H9 (cell line): ENCODE measurements at regions not wholly inside any gene's neighbourhood (a gene's known extent, or its start where the extent isn't known, plus 50 kb on each side); places are given as distances from the start of the nearest gene placed in this dataset.

Source experiments
- DNase-seq: peaks from one replicate; pipeline ENCODE4 v3.0.0-alpha.2; 2017
- H2AFZ ChIP-seq: one replicate; pipeline ENCODE4 v1.6.1; 2013; ENCODE audit warnings: mild to moderate bottlenecking, low read length, control low read depth, moderate library complexity
- H2AK5ac ChIP-seq: 2 replicates; pipeline ENCODE4 v1.6.1; 2013; ENCODE audit warnings: low read length, control low read depth, mixed read lengths; ENCODE audit not compliant: insufficient read length
- H2BK120ac ChIP-seq: one replicate; pipeline ENCODE4 v1.6.1; 2013; ENCODE audit warnings: low read depth, mild to moderate bottlenecking, low read length, control low read depth, inconsistent platforms; ENCODE audit not compliant: poor library complexity, severe bottlenecking
- H2BK12ac ChIP-seq: 2 replicates; pipeline ENCODE4 v1.6.1; 2013; ENCODE audit warnings: low read length, control low read depth, mixed read lengths, low read depth; ENCODE audit not compliant: insufficient read length
- H2BK15ac ChIP-seq: 2 replicates; pipeline ENCODE4 v1.6.1; 2013; ENCODE audit warnings: low read depth, low read length, control low read depth
- H2BK20ac ChIP-seq: one replicate; pipeline ENCODE4 v1.6.1; 2013; ENCODE audit warnings: low read depth, mild to moderate bottlenecking, low read length, control low read depth, inconsistent platforms; ENCODE audit not compliant: poor library complexity, severe bottlenecking
- H2BK5ac ChIP-seq: 2 replicates; pipeline ENCODE4 v1.6.1; 2013; ENCODE audit warnings: low read length, control low read depth, mixed read lengths; ENCODE audit not compliant: insufficient read length
- H3K14ac ChIP-seq: 2 replicates; pipeline ENCODE4 v1.6.1; 2013; ENCODE audit warnings: low read length, control low read depth; ENCODE audit not compliant: insufficient read depth
- H3K18ac ChIP-seq: 2 replicates; pipeline ENCODE4 v1.6.1; 2013; ENCODE audit warnings: low read depth, mild to moderate bottlenecking, mixed read lengths, low read length, control low read depth; ENCODE audit not compliant: insufficient read length
- H3K23ac ChIP-seq: 2 replicates; pipeline ENCODE4 v1.6.1; 2013; ENCODE audit warnings: low read length, control low read depth, mixed read lengths, low read depth; ENCODE audit not compliant: insufficient read length
- H3K23me2 ChIP-seq: 2 replicates; pipeline ENCODE4 v1.6.1; 2013; ENCODE audit warnings: low read depth, mild to moderate bottlenecking, mixed read lengths, low read length, control low read depth; ENCODE audit not compliant: insufficient read length, poor library complexity, severe bottlenecking
- H3K27ac ChIP-seq: 2 replicates; pipeline ENCODE4 v1.5.1; 2013; ENCODE audit warnings: low read length, control low read depth, mixed read lengths, low read depth; ENCODE audit not compliant: insufficient read length
- H3K27me3 ChIP-seq: 2 replicates; pipeline ENCODE4 v1.6.1; 2013; ENCODE audit warnings: low read length, control low read depth, inconsistent platforms; ENCODE audit not compliant: insufficient read depth
- H3K4ac ChIP-seq: 2 replicates; pipeline ENCODE4 v1.6.1; 2013; ENCODE audit warnings: low read depth, mild to moderate bottlenecking, control low read depth, inconsistent platforms, low read length, moderate library complexity
- H3K4me1 ChIP-seq: 2 replicates; pipeline ENCODE4 v1.6.1; 2013; ENCODE audit warnings: low read length, control low read depth, inconsistent platforms; ENCODE audit not compliant: insufficient read depth
- H3K4me2 ChIP-seq: 2 replicates; pipeline ENCODE4 v1.6.1; 2013; ENCODE audit warnings: low read length, control low read depth, mixed read lengths; ENCODE audit not compliant: insufficient read length, insufficient read depth
- H3K56ac ChIP-seq: 2 replicates; pipeline ENCODE4 v1.6.1; 2013; ENCODE audit warnings: low read depth, mild to moderate bottlenecking, mixed read lengths, low read length, control low read depth; ENCODE audit not compliant: insufficient read length
- H3K79me1 ChIP-seq: 2 replicates; pipeline ENCODE4 v1.6.1; 2013; ENCODE audit warnings: low read depth, mild to moderate bottlenecking, moderate library complexity, low read length, control low read depth, inconsistent platforms; ENCODE audit not compliant: insufficient read depth, poor library complexity, severe bottlenecking
- H3K79me2 ChIP-seq: 2 replicates; pipeline ENCODE4 v1.6.1; 2013; ENCODE audit warnings: low read length, control low read depth, inconsistent platforms; ENCODE audit not compliant: insufficient read depth
- H3K9ac ChIP-seq: 2 replicates; pipeline ENCODE4 v1.6.1; 2013; ENCODE audit warnings: low read length, control low read depth, mixed read lengths; ENCODE audit not compliant: insufficient read length; ENCODE audit errors: extremely low read depth
- H3K9me3 ChIP-seq: one replicate; pipeline ENCODE4 v1.6.1; 2013; ENCODE audit warnings: low read depth, low read length, inconsistent platforms; ENCODE audit not compliant: control insufficient read depth
- H3T11ph ChIP-seq: one replicate; pipeline ENCODE4 v1.6.1; 2013; ENCODE audit warnings: mild to moderate bottlenecking, low read length, control low read depth, inconsistent platforms
- H4K20me1 ChIP-seq: one replicate; pipeline ENCODE4 v1.6.1; 2013; ENCODE audit not compliant: control insufficient read depth, insufficient read length, insufficient read depth
- H4K5ac ChIP-seq: 2 replicates; pipeline ENCODE4 v1.6.1; 2013; ENCODE audit warnings: low read depth, mild to moderate bottlenecking, mixed read lengths, low read length, control low read depth; ENCODE audit not compliant: insufficient read length
- H4K8ac ChIP-seq: replicated peaks from 2 replicates; pipeline ENCODE4 v1.6.1; 2013; ENCODE audit warnings: low read length, control low read depth, mixed read lengths, low read depth; ENCODE audit not compliant: insufficient read length
- H4K91ac ChIP-seq: 2 replicates; pipeline ENCODE4 v1.6.1; 2013; ENCODE audit warnings: low read depth, mild to moderate bottlenecking, moderate library complexity, mixed read lengths, low read length, control low read depth; ENCODE audit not compliant: insufficient read length
- H3K27ac Mint-ChIP-seq, 3 experiments: 2 replicates in 2 of 3; 3 replicates in 1 of 3; pipeline ENCODE4 v1.8.0; 2020 to 2021; ENCODE audit warnings: mixed read lengths in 3 of 3, mild to moderate bottlenecking in 1 of 3, moderate library complexity in 1 of 3
- H3K27me3 Mint-ChIP-seq: 2 replicates; pipeline ENCODE4 v1.8.0; 2021; ENCODE audit warnings: low read depth, mild to moderate bottlenecking, moderate library complexity, mixed read lengths
- H3K36me3 Mint-ChIP-seq, 3 experiments: 2 replicates in 2 of 3; 3 replicates in 1 of 3; pipeline ENCODE4 v1.8.0; 2020 to 2021; ENCODE audit warnings: low read depth in 3 of 3, mixed read lengths in 3 of 3; ENCODE audit not compliant: insufficient read depth in 1 of 3
- H3K4me1 Mint-ChIP-seq, 2 experiments: 2 replicates each; pipeline ENCODE4 v1.8.0; 2020; ENCODE audit warnings: mixed read lengths in 2 of 2
- H3K4me3 Mint-ChIP-seq, 2 experiments: 2 replicates in 1 of 2; 3 replicates in 1 of 2; pipeline ENCODE4 v1.8.0; 2020 to 2021; ENCODE audit warnings: mild to moderate bottlenecking in 2 of 2, mixed read lengths in 2 of 2, moderate library complexity in 1 of 2
- H3K9me3 Mint-ChIP-seq, 2 experiments: 2 replicates in 1 of 2; 3 replicates in 1 of 2; pipeline ENCODE4 v1.8.0; 2020; ENCODE audit warnings: mild to moderate bottlenecking in 2 of 2, mixed read lengths in 2 of 2, moderate library complexity in 1 of 2
- CTCF ChIP-seq: fragments of 200-600 bp; sonication (generic); conservative IDR thresholded peaks from 3 replicates; pipeline ENCODE4 v1.8.0; 2021; ENCODE audit warnings: antibody characterized with exemption, mild to moderate bottlenecking
- WGBS: extraction: QIAGEN DNeasy Blood & Tissue Kit; methylation state at CpG from one replicate; pipeline ENCODE4 v1.1.7; 2013; ENCODE audit warnings: missing lambda C conversion rate, low lambda C conversion rate, mixed read lengths; ENCODE audit not compliant: insufficient read length; ENCODE audit errors: extremely low coverage; 5-methylcytosine and 5-hydroxymethylcytosine counted together

GRCh38 chr7:12965767-12966166 lies 278.3 kb downstream of the ARL4A start:
- Histone ChIP-seq H3K14ac (no peak overlapping the region), H2BK20ac (no peak overlapping the region), H3K56ac (no peak overlapping the region), H4K91ac (no peak overlapping the region), H2BK5ac (no peak overlapping the region), H3K18ac (no peak overlapping the region), H2BK120ac (no peak overlapping the region), H3K27me3 (no peaks in the 10 kb centered on the region), H2BK15ac (no peak overlapping the region), H3T11ph (no peak overlapping the region), H4K8ac (no peak overlapping the region), H2AK5ac (no peak overlapping the region), H3K9me3 (no peaks in the 10 kb centered on the region), H3K4me2 (no peak overlapping the region), H2BK12ac (no peak overlapping the region), H3K4ac (no peak overlapping the region), H4K5ac (no peak overlapping the region), H4K20me1 (no peaks in the 10 kb centered on the region), H3K23me2 (no peaks in the 10 kb centered on the region), H3K79me2 (no peaks in the 10 kb centered on the region), H3K23ac (no peak overlapping the region), H3K27ac (no peak overlapping the region), H3K9ac (no peak overlapping the region), H2AFZ (no peak overlapping the region), H3K4me1 (no peaks in the 10 kb centered on the region; the same call in 1 of the 2 replicates), H3K79me1 (no peaks in the 10 kb centered on the region)
- Mint-ChIP-seq H3K36me3 (no peaks in the 10 kb centered on the region), H3K4me3 (no peak overlapping the region), H3K9me3 (no peaks in the 10 kb centered on the region), H3K27ac (no peak overlapping the region), H3K4me1 (peaks cover 5 to 16% of the 10 kb centered on the region in 2 experiments; a peak in 3 of 4 replicates), H3K27me3 (no peaks in the 10 kb centered on the region)
- TF ChIP-seq CTCF = no peak
- no CpG with 5 or more reads among the region's 2 CpGs for WGBS
- no peak for DNase-seq
